GM12891 (cell line): ENCODE measurements at regions not wholly inside any gene's neighbourhood (a gene's known extent, or its start where the extent isn't known, plus 50 kb on each side); places are given as distances from the start of the nearest gene placed in this dataset.

Experiments
- POLR2AphosphoS5 ChIP-seq: IDR thresholded peaks from 2 replicates; pipeline ENCODE4 v1.6.1; 2011; ENCODE audit warnings: low read depth, low read length, control low read depth
- TAF1 ChIP-seq: IDR thresholded peaks from 2 replicates; pipeline ENCODE4 v1.6.1; 2011; ENCODE audit warnings: low read depth, low read length, control low read depth

GRCh38 chr6:126643352-126643751 lies 303.4 kb downstream of the CENPW start:
- TF ChIP-seq TAF1 (no peak), POLR2AphosphoS5 (no peak)
